ENCODE measurements at regions not wholly inside any gene's neighbourhood (a gene's known extent, or its start where the extent isn't known, plus 50 kb on each side); places are given as distances from the start of the nearest gene placed in this dataset.

DNA sequence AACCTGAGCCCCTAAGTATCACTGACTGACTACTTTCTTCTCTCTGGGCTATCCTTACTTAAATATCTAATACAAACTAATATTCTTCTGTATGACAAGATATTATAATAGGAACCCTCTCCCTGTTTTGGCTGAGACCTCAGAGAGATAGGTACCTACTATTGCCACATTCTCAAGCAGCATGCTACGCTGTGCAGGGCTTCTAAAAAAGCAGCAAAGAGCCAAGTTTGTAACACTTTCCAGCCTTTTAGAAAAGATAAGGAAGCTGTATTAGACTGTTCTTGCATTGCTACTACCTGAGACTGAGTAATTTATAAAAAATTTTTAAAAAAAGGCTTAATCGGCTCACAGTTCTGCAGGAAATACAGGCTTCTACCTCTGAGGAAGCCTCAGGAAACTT lies 126.8 kb upstream of the ABI3BP start:
- POLR2A ChIA-PET, result no interaction called here
- Histone ChIP-seq H3K4me2 (ENCODE audit: control insufficient read depth, insufficient read depth) (no peak overlapping the region), H3K9ac (ENCODE audit: control insufficient read depth, insufficient read depth, low read length) (no peak overlapping the region), H3K27me3 (replicated peaks in 1 of 2; ENCODE audit: control insufficient read depth in 2 of 2, insufficient read depth in 2 of 2, low read length in 1 of 2) (no peaks in the 10 kb centered on the region), H4K20me1 (ENCODE audit: control insufficient read depth, insufficient read depth) (no peaks in the 10 kb centered on the region), H3K79me2 (ENCODE audit: control insufficient read depth, insufficient read depth, low read length) (no peaks in the 10 kb centered on the region), H3K9me3 (replicated peaks; ENCODE audit: control insufficient read depth, insufficient read depth, low read length) (no peaks in the 10 kb centered on the region), H3K36me3 (ENCODE audit: control insufficient read depth in 2 of 2, insufficient read depth in 2 of 2, low read length in 1 of 2) (no peaks in the 10 kb centered on the region), H2AFZ (ENCODE audit: control insufficient read depth, low read depth, low read length) (no peak overlapping the region), H3K4me3 (no peak overlapping the region), H3K4me1 (ENCODE audit: control insufficient read depth, insufficient read depth, low read length) (no peaks in the 10 kb centered on the region), H3K27ac (ENCODE audit: control insufficient read depth, insufficient read depth) (no peak overlapping the region)
- SMC1A ChIA-PET (ENCODE audit: uncharacterized antibody, unreplicated experiment), result no interaction called here
- in situ Hi-C loops (cut with MboI) (no loop called here), intact Hi-C loops (cut with micrococcal nuclease; ENCODE audit: unreplicated experiment) (no loop called here)
- RAD21 ChIA-PET (ENCODE audit: unreplicated experiment), result no interaction called here
- WGBS (ENCODE audit: insufficient coverage, insufficient replicate concordance, low lambda C conversion rate, missing lambda C conversion rate), result 54% methylated on average over 2 of the region's 2 CpGs
- TF ChIP-seq, protein P1, sequence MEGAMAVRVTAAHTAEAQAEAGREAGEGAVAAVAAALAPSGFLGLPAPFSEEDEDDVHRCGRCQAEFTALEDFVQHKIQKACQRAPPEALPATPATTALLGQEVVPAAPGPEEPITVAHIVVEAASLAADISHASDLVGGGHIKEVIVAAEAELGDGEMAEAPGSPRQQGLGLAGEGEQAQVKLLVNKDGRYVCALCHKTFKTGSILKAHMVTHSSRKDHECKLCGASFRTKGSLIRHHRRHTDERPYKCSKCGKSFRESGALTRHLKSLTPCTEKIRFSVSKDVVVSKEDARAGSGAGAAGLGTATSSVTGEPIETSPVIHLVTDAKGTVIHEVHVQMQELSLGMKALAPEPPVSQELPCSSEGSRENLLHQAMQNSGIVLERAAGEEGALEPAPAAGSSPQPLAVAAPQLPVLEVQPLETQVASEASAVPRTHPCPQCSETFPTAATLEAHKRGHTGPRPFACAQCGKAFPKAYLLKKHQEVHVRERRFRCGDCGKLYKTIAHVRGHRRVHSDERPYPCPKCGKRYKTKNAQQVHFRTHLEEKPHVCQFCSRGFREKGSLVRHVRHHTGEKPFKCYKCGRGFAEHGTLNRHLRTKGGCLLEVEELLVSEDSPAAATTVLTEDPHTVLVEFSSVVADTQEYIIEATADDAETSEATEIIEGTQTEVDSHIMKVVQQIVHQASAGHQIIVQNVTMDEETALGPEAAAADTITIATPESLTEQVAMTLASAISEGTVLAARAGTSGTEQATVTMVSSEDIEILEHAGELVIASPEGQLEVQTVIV (IDR thresholded peaks at IDR 0.05; ENCODE audit: borderline replicate concordance, partially characterized antibody), result no peak
- TF ChIP-seq, protein P2, sequence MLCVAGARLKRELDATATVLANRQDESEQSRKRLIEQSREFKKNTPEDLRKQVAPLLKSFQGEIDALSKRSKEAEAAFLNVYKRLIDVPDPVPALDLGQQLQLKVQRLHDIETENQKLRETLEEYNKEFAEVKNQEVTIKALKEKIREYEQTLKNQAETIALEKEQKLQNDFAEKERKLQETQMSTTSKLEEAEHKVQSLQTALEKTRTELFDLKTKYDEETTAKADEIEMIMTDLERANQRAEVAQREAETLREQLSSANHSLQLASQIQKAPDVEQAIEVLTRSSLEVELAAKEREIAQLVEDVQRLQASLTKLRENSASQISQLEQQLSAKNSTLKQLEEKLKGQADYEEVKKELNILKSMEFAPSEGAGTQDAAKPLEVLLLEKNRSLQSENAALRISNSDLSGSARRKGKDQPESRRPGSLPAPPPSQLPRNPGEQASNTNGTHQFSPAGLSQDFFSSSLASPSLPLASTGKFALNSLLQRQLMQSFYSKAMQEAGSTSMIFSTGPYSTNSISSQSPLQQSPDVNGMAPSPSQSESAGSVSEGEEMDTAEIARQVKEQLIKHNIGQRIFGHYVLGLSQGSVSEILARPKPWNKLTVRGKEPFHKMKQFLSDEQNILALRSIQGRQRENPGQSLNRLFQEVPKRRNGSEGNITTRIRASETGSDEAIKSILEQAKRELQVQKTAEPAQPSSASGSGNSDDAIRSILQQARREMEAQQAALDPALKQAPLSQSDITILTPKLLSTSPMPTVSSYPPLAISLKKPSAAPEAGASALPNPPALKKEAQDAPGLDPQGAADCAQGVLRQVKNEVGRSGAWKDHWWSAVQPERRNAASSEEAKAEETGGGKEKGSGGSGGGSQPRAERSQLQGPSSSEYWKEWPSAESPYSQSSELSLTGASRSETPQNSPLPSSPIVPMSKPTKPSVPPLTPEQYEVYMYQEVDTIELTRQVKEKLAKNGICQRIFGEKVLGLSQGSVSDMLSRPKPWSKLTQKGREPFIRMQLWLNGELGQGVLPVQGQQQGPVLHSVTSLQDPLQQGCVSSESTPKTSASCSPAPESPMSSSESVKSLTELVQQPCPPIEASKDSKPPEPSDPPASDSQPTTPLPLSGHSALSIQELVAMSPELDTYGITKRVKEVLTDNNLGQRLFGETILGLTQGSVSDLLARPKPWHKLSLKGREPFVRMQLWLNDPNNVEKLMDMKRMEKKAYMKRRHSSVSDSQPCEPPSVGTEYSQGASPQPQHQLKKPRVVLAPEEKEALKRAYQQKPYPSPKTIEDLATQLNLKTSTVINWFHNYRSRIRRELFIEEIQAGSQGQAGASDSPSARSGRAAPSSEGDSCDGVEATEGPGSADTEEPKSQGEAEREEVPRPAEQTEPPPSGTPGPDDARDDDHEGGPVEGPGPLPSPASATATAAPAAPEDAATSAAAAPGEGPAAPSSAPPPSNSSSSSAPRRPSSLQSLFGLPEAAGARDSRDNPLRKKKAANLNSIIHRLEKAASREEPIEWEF (IDR thresholded peaks at IDR 0.05; ENCODE audit: insufficient replicate concordance, low read depth, low read length), result no peak
- no peak for TF ChIP-seq NRF1 (conservative IDR thresholded peaks at IDR 0.05; ENCODE audit: low read depth, low read length)
- ATAC-seq (no peak), DNase-seq (ENCODE audit: low read depth, low spot score) (no peak), FAIRE-seq (no peak)
- CTCF ChIA-PET, result no interaction called here
- BruUV-seq (replicated peaks), result no TSS peak

Data from GM12878 (cell line).